ENCODE measurements at regions not wholly inside any gene's neighbourhood (a gene's known extent, or its start where the extent isn't known, plus 50 kb on each side); places are given as distances from the start of the nearest gene placed in this dataset.

DNA sequence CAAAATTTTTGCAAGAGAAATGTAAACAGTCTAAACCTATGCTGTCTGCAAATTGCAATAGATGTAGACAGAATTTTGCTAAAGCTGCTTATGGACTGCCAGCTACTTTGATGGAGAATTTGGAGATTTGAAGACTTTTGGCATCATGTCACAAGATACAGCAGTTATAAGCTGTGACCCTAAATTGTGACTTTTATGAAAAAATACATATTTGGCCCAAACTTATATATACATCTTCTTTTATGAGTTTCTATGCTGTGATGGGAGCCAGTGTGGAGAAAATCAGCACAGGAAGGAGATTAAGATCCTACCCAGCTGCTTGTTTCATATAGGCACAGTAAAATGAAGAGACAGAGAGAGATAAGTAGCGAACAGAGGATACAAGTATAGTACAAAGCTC is 1595.4 kb downstream of the PLA2G4A start:
- no peak overlapping the region for H3K4me3 ChIP-seq (ENCODE audit: low read depth, low read length)
- TF ChIP-seq, protein P1, sequence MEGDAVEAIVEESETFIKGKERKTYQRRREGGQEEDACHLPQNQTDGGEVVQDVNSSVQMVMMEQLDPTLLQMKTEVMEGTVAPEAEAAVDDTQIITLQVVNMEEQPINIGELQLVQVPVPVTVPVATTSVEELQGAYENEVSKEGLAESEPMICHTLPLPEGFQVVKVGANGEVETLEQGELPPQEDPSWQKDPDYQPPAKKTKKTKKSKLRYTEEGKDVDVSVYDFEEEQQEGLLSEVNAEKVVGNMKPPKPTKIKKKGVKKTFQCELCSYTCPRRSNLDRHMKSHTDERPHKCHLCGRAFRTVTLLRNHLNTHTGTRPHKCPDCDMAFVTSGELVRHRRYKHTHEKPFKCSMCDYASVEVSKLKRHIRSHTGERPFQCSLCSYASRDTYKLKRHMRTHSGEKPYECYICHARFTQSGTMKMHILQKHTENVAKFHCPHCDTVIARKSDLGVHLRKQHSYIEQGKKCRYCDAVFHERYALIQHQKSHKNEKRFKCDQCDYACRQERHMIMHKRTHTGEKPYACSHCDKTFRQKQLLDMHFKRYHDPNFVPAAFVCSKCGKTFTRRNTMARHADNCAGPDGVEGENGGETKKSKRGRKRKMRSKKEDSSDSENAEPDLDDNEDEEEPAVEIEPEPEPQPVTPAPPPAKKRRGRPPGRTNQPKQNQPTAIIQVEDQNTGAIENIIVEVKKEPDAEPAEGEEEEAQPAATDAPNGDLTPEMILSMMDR (conservative IDR thresholded peaks at IDR 0.05; ENCODE audit: low read depth, low read length), result no peak
- no peak for DNase-seq (ENCODE audit: low read depth)

DNA sequence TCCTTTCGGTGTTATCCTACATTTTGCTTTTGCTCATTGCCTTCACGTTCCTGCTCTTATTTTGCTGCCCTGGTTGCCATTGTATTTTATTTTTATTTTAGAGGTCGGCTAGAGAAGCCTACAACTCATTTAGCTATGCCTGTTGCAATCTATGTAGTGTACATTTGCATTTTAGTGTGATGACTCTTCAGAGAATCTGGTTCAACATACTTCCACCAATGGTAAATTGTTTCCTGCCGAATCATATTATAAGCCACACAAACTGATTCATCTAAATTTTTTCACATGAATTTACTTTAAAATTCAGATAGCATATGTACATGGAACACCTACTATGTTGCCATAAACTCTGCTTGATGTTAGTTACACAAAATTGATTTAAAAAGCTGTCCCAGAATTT is 1596.9 kb downstream of the PLA2G4A start:
- peak; percentile 74 for DNase-seq (ENCODE audit: low read depth)
- no peak overlapping the region for H3K4me3 ChIP-seq (ENCODE audit: low read depth, low read length)
- TF ChIP-seq, protein P1 (conservative IDR thresholded peaks at IDR 0.05; ENCODE audit: low read depth, low read length), result no peak

DNA sequence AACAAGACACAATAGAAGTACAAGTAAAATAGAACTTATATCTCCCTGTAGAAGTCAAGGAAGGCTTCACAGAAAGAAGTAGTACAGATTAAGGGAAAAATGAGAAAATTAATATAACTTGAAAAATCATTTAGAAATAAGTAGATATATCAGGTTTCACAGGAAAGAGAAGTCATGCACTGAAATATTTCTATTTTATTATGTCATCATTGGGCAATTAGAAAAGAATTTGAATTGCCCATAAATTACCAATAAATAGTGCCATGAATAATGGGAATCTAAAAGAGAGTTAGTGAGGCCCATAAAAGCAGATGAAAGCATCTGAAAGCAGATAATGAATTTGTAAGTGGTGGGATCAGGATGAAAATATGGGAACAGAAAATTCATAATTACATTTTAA is 1597.8 kb downstream of the PLA2G4A start:
- TF ChIP-seq, protein P1 (conservative IDR thresholded peaks at IDR 0.05; ENCODE audit: low read depth, low read length), result no peak

DNA sequence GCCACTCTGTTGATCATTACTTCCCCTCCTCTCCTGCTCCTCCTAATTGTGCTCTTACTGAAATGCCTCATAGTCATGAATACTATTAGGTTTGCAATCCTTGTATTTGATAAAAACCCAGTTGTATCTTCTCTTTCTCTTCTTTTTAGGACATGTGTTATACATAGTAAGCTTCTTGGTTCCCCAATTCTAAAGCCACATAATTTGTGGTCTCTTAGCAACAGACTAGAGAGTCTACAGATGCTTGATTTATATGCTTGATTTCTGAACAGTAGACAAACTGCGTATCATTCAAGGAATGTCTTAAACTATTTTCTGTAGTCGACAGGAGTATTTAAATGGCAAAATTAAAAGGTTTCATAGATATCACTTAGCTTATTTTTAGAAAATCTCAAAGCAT is 1598.9 kb downstream of the PLA2G4A start:
- no peak for DNase-seq (ENCODE audit: low read depth)
- no peak overlapping the region for H3K4me3 ChIP-seq (ENCODE audit: low read depth, low read length)
- TF ChIP-seq, protein P1 (conservative IDR thresholded peaks at IDR 0.05; ENCODE audit: low read depth, low read length), result no peak

More for the DNA sequence above, 1597.8 kb downstream of the PLA2G4A start:
- DNase-seq (ENCODE audit: low read depth), result peak; percentile 11
- H3K4me3 ChIP-seq (ENCODE audit: low read depth, low read length), result no peak overlapping the region

DNA sequence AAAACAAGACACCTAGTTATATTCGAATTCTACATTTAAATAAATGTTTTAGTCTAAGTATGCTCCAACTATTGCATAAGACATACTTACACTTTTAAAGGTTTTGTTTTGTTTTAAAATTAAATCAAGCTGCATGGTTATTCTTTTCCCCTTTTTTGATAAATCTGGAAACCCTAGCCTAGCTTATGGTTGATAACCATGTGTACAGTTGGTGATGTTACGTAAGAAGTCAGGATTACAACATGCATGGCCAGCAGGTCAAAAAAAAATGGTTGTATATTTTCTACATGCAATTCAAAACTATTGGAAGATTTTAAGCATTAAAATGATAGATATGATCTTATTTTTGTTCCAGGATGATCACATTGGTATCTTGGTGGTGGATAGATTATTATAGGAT is 1600.6 kb downstream of the PLA2G4A start:
- DNase-seq (ENCODE audit: low read depth), result peak; percentile 28
- no peak overlapping the region for H3K4me3 ChIP-seq (ENCODE audit: low read depth, low read length)
- TF ChIP-seq, protein P1 (conservative IDR thresholded peaks at IDR 0.05; ENCODE audit: low read depth, low read length), result no peak

DNA sequence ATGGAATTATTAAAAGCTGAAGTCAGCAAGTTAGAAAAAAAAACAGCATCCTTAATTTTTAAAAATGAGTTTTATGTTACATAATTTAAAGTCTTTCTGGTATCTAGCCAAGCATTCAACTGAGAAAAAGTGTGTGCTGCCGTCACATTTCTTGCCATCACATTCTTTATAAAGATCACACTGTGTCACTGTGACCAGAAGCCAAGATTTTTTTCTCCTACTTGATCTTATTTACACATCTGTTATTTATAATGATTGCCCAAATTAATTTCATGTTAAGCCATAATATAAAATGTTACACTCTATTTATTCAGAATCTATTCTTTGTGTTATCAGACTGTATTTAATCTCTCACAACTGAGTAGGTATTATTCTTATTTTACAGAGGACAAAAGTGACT is 1603.7 kb downstream of the PLA2G4A start:
- DNase-seq (ENCODE audit: low read depth), result peak; percentile 14
- TF ChIP-seq, protein P1 (conservative IDR thresholded peaks at IDR 0.05; ENCODE audit: low read depth, low read length), result no peak
- no peak overlapping the region for H3K4me3 ChIP-seq (ENCODE audit: low read depth, low read length)

DNA sequence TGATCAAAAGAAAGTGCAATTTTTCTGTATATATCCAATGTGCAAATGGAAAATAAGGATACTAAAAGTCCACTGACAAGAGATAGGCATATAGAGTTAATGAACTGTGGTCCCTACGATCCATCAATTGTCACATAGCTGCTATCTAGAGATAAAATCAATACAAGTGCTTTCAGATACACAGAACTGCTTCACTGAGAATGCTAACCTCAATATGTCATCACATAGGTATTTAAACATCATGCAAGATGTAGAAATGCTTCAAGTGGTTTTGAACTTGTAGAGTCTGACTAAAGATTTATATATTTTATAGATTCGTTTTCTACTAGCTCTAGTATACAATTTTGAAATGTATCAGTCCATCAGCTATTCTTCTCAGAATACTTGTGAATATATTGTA is 1604.7 kb downstream of the PLA2G4A start:
- peak; percentile 71 for DNase-seq (ENCODE audit: low read depth)
- H3K4me3 ChIP-seq (ENCODE audit: low read depth, low read length), result no peak overlapping the region
- TF ChIP-seq, protein P1 (conservative IDR thresholded peaks at IDR 0.05; ENCODE audit: low read depth, low read length), result no peak

All from choroid plexus epithelial cell (primary cell).